ENCODE measurements at regions not wholly inside any gene's neighbourhood (a gene's known extent, or its start where the extent isn't known, plus 50 kb on each side); places are given as distances from the start of the nearest gene placed in this dataset.

GRCh38 chr10:131626274-131626673 lies 274.5 kb upstream of the PPP2R2D start:
- no peak for DNase-seq (ENCODE audit: low read depth, low spot score)

DNA sequence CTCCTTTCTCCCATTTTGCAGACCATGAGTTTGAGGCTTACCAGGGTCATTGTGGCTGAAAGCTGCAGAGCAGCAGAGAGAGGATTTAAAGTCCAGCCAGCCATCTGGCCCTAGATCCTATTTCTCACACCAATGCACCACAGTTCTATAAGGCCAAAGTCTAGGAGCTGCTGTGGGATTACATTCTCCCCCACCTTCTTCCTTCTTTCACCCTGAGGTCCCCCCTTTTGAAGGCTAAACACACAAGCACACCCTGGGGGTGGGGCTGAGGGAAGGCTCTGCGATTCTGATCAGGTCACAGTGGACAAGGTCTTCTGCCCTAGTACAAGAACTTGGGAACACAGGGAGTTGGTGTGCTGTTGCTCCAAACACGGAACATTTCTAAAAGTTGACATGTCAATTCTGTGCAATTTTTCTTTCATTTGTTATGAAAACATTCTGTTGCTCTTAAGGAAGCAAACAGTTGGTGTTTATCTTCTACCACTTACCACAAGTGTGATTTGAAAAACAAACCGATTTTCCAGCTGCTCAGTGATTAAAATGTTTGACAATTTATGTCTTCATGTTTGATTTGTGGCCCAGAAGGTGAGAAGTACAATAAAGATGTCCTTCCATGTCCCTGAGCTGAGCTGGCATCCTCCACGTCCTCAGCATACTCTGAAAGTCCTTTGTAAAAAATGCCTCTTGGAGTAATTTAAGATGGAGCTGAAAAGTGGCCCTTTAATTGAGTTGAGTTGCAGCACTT lies 271.6 kb upstream of the PPP2R2D start:
- no peak for DNase-seq (ENCODE audit: low read depth, low spot score)

- no peak for DNase-seq (ENCODE audit: low read depth, low spot score)
These were observed 270.0 kb upstream of the PPP2R2D start for GRCh38 chr10:131630772-131631258.

DNA sequence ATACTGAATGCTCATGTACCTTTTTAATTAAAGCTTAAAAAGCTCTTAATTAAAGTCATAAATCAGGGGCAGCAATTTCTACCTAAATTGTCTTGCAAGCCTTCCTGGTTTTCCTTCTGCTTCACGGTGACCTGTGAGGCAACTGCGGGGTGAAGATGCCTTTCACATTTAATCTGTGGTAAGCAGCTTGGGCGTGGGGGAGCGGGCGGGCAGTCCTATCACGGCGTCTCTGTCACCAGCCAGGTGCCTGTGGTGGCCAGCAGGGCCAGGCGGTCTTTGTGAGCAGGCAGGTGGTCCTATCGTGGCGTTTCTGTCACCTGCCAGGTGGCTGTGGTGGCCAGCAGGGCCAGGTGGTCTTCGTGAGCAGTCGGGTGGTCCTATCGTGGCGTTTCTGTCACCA lies 269.2 kb upstream of the PPP2R2D start:
- no peak for DNase-seq (ENCODE audit: low read depth, low spot score)

GRCh38 chr10:131635564-131636015 lies 265.2 kb upstream of the PPP2R2D start:
- DNase-seq (ENCODE audit: low read depth, low spot score) = peak; percentile 59

DNA sequence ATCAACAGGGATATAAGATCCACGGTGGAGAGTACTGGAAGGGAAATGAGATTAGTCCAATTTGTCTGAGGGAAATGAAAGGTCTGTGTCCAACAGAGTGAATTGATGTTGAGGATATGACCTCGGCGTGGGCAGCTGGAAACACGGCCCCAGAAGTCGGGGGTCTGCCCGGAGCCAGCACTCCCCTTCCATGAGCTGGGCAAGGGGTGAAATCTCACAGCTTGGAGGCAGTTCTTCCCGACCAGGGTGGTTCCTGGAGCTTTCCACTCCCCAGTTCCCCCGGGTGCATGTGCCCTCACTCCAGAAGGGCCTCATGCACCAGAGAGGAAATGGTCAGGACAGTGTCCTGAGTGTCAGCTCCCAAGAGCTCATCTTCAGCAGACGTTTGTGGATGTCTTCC lies 264.7 kb upstream of the PPP2R2D start:
- DNase-seq (ENCODE audit: low read depth, low spot score) = no peak

- DNase-seq (ENCODE audit: low read depth, low spot score) = no peak
These were observed 263.7 kb upstream of the PPP2R2D start for GRCh38 chr10:131636841-131637724.

DNA sequence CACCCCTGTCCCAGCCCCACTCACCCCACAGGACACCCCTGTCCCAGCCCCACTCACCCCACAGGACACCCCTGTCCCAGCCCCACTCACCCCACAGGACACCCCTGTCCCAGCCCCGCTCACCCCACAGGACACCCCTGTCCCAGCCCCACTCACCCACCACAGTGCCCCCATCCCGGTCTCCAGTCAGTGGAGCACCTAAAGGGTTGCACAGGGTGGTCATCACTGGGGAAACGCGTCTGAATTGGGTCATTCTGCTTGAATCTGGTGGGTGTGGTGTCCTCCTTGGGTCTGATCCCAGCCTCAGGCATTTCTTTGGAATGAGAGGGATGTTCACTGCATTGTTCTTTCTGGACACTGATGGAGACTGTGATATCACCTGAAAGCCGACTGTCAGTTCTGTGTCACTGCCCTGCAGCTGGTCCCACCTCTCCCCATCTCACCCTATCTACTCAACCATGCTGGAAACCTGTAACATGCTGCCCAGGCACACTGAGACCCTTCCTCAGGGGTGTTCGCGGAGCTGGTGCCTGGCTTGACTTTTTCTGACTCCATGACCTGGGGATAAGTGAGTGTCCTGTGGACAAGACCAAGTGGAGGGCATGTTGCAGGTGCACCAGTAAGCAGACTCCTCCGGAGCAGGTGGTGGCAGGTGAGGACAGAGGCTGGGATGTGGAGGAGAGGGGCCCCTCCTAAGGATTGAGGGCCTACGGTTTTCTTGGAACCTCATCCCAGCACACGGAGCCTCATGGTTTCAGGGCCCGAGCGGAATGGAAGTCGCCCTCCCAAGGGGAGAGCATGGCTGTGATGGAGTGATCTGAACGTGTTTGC lies 262.5 kb upstream of the PPP2R2D start:
- no peak for DNase-seq (ENCODE audit: low read depth, low spot score)

GRCh38 chr10:131638880-131639278 lies 261.9 kb upstream of the PPP2R2D start:
- no peak for DNase-seq (ENCODE audit: low read depth, low spot score)

GRCh38 chr10:131640045-131640644 lies 260.7 kb upstream of the PPP2R2D start:
- no peak for DNase-seq (ENCODE audit: low read depth, low spot score)

GRCh38 chr10:131641231-131641630 lies 259.6 kb upstream of the PPP2R2D start:
- no peak for DNase-seq (ENCODE audit: low read depth, low spot score)

DNA sequence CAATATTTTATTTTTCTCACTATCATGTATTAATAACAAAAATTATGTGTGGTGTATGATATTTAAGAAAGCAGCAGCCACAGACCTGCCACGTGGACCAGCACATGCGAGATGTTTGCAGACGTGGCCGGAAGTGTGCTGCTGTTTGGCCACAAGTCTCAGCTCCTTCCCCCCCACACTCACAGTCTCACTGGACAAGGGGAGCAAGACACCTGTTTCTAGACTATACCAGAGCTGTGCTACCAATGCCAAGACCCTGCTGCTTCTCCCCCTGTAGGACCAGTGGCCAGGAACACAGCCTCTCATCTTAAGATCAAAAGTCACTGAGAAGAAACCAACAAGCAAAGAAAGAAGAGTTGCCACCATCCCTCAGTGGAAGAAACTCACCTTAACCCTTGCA lies 258.9 kb upstream of the PPP2R2D start:
- DNase-seq (ENCODE audit: low read depth, low spot score) = no peak

DNA sequence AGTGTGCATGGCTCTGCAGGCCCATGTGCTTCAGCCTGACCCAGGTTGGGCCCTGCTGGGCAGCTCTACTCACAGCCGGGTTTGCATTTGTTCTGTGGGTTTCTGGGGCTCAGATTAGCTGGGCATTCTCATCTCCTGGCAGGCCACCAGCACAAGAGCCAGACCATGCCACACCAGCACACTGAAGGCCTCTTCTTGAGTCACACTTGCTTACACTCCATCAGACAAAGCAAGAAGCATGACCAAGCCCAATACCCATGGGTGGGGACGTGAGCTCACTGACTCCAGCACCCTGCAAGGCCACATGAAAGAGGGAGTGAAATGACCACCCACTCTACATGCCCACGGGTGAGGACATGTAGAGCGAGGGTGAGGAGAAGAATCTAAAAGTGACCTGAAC lies 257.8 kb upstream of the PPP2R2D start:
- DNase-seq (ENCODE audit: low read depth, low spot score) = no peak

DNA sequence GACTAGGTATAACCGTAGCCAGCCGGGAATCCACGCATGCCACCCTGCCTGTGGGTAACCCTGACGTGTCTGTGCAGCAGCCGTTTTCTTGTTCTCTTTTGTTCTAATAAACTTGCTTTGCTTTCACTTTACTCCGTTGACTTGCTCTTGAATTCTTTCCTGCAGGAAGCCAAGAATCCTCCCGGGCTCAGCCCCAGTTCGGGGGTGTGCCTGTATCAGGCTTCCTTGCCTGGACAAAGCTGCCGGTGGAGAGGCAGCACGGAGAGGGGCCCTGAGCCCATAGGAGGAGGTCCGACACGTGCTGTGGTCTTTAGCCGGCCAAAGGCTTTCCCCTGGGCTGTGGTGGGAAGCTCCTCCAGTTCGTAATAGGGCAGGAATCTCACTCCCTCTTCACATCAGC lies 256.5 kb upstream of the PPP2R2D start:
- DNase-seq (ENCODE audit: low read depth, low spot score) = peak; percentile 5

- DNase-seq (ENCODE audit: low read depth, low spot score) = no peak
These were observed 255.7 kb upstream of the PPP2R2D start for GRCh38 chr10:131644864-131645658.

GRCh38 chr10:131645756-131646155 lies 255.1 kb upstream of the PPP2R2D start:
- DNase-seq (ENCODE audit: low read depth, low spot score) = no peak

DNA sequence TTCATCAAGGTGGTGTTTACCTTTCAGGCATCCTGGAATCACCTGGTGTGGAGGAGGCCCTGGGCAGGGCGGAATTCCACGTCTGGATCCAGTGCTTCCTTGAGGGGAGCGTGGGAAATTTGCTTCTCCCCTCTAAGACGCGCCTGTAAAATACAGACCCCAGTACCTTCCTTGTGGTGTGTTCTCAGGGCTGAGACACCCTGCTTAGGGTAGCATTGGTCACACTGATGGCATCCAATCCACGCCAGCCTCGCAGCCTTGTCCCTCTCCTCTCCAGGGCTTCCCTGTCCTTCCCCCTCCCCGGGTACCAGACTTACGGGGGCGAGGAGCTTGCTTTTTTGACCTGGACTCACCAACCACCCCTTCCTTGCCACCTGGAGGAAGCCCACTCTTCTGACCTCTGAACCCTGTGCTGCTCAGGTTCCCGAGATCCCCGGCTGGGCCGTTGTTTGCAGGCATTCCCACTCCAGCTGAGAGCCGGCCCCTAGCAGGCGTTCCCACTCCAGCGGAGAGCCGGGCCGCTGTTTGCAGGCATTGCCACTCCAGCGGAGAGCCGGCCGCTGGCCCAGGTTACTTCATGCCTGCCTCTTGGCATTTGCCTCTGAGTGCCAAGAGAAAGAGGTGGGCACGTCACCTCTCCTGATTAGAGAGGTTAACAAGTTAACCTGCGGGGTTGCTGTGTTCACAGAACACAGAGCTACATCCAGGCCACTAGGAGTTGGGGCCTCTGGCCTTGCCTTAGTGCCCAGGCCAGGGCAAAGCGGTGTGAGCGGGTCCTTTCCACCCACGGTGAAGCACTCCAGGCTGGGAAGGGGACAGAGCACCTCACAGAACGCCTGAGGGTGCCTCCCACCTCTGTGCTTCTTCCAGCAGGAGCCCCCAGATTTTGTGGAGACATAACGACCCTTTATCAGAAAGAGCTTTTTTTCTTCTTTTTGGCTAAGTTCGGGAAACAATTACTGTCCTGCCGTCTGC lies 254.0 kb upstream of the PPP2R2D start:
- no peak for DNase-seq (ENCODE audit: low read depth, low spot score)

- DNase-seq (ENCODE audit: low read depth, low spot score) = no peak
These were observed 253.0 kb upstream of the PPP2R2D start for GRCh38 chr10:131647789-131648188.

DNA sequence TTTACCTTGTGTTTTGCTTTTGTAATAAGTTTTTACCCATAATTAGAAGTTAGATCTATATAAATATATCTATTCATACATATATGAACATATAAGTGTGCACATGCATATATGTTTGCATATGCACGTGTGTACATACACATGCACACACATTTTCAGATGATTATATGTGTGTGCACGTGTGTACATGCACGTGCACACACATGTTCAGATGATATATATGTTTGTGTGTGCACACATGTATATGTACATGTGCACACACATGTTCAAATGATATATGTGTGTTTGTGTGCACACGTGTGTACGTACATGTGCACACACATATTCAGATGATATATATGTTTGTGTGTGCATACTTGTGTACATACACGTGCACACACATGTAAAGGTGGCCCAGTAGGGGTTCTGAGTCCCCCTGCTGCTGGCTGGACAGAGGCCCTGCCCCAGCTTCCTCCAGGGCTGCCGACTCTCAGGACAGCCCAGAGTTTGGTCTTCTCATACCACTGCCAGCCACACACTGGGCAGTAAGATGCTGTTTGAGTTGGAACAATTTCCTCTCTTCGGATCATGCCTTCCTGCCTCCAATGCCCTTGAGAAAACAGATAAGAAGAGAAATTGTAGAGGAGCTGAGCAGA lies 252.3 kb upstream of the PPP2R2D start:
- DNase-seq (ENCODE audit: low read depth, low spot score) = no peak

Measured in astrocyte of the hippocampus (primary cell).